ENCODE measurements at regions not wholly inside any gene's neighbourhood (a gene's known extent, or its start where the extent isn't known, plus 50 kb on each side); places are given as distances from the start of the nearest gene placed in this dataset.

DNA sequence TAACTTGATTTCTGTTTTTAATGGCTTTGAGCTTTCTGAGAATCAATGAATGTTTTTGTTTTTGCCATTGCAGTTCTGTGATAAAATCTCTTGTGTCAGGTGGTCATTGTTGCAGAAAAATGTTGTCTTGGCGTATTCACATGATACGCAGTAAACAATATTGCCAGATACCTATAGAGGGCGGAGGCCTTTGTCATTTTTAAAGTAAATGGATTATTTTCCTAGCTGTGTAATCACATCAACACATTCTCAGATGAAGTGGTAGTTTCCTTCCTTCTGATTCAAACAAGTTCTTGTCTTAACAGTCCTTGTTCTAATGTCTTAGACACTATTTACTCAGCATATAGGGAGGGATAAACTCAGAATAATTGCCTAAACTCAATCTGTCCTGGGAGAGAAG, 109.9 kb upstream of the DAB2 start:
- Histone ChIP-seq H3K4me1 (ENCODE audit: control insufficient read depth in 2 of 3, insufficient read depth in 2 of 3, low read depth in 1 of 3, low read length in 3 of 3) (no peaks in the 10 kb centered on the region), H3K27me3 (ENCODE audit: control insufficient read depth, insufficient read depth, low read length) (no peaks in the 10 kb centered on the region), H3K9me3 (ENCODE audit: control insufficient read depth in 2 of 3, insufficient read depth in 1 of 3, low read length in 3 of 3) (no peaks in the 10 kb centered on the region), H3K36me3 (ENCODE audit: control insufficient read depth in 2 of 3, insufficient read depth in 3 of 3, low read length in 3 of 3) (no peaks in the 10 kb centered on the region), H3K4me3 (ENCODE audit: low read length in 3 of 3) (no peak overlapping the region), H3K27ac (ENCODE audit: low read depth in 2 of 2, low read length in 2 of 2) (no peak overlapping the region), H3K9ac (ENCODE audit: low read length in 3 of 3) (no peak overlapping the region)
- intact Hi-C loops (cut with DNase I): no loop called here
- FAIRE-seq (no peak), DNase-seq (no peak)
- no peak for TF ChIP-seq CTCF (IDR thresholded peaks at IDR 0.05; ENCODE audit: borderline replicate concordance, extremely low read depth, insufficient read depth)

DNA sequence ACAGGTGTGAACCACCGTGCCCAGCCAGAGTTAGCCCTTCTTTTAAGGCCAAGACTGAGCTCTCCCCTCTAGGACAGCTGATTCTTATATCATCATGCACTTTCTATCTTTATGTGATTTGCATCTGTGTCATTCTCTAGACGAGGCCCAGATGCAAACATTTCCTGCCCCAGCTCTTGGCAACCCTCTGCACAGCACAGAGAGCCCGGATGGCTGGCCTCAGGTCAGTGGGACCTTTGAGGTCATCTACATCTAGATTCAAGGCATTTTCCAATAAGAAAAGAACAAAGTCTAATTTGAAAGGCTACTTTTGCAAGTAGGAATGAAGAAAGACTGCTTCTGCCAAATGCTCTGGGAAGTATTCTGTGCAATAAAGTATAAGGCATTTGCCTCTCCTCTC, 109.0 kb upstream of the DAB2 start:
- Histone ChIP-seq H3K4me3 (ENCODE audit: low read length in 3 of 3) (no peak overlapping the region), H3K9me3 (ENCODE audit: control insufficient read depth in 2 of 3, insufficient read depth in 1 of 3, low read length in 3 of 3) (no peaks in the 10 kb centered on the region), H3K36me3 (ENCODE audit: control insufficient read depth in 2 of 3, insufficient read depth in 3 of 3, low read length in 3 of 3) (no peaks in the 10 kb centered on the region), H3K9ac (ENCODE audit: low read length in 3 of 3) (no peak overlapping the region), H3K27ac (ENCODE audit: low read depth in 2 of 2, low read length in 2 of 2) (no peak overlapping the region), H3K4me1 (ENCODE audit: control insufficient read depth in 2 of 3, insufficient read depth in 2 of 3, low read depth in 1 of 3, low read length in 3 of 3) (no peaks in the 10 kb centered on the region), H3K27me3 (ENCODE audit: control insufficient read depth, insufficient read depth, low read length) (no peaks in the 10 kb centered on the region)
- no peak for TF ChIP-seq CTCF (IDR thresholded peaks at IDR 0.05; ENCODE audit: borderline replicate concordance, extremely low read depth, insufficient read depth)
- intact Hi-C loops (cut with DNase I): no loop called here
- FAIRE-seq (no peak), DNase-seq (peak in 1 of 5 donors; percentile 35)

DNA sequence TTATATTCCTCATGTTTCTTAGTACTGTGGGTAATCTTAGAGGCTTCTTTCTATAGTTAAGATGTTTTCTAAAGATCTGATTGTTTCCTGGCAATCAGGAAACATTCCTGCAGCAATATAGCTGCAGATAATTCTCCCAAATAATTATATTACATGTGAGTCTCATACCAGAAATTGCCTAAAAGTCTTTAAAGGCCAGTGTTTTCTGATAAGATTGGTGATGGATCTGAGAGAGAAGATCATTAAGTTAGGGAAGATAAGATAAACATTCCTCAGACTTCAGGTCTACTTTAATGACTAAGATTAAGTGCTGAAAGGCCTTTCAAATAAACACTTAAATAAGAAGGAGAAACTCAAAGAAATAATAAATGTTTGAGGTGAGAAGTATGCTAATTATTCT, 107.7 kb upstream of the DAB2 start:
- H3K4me3 ChIP-seq (ENCODE audit: low read length in 3 of 3): no peak overlapping the region
- FAIRE-seq (no peak), DNase-seq (no peak)
- H3K9ac ChIP-seq (ENCODE audit: low read length in 3 of 3): no peak overlapping the region
- no peaks in the 10 kb centered on the region for H3K4me1 ChIP-seq (ENCODE audit: control insufficient read depth in 2 of 3, insufficient read depth in 2 of 3, low read depth in 1 of 3, low read length in 3 of 3)
- no peaks in the 10 kb centered on the region for H3K27me3 ChIP-seq (ENCODE audit: control insufficient read depth, insufficient read depth, low read length)
- intact Hi-C loops (cut with DNase I): no loop called here
- TF ChIP-seq CTCF (IDR thresholded peaks at IDR 0.05; ENCODE audit: borderline replicate concordance, extremely low read depth, insufficient read depth): no peak
- no peaks in the 10 kb centered on the region for H3K36me3 ChIP-seq (ENCODE audit: control insufficient read depth in 2 of 3, insufficient read depth in 3 of 3, low read length in 3 of 3)
- H3K9me3 ChIP-seq (ENCODE audit: control insufficient read depth in 2 of 3, insufficient read depth in 1 of 3, low read length in 3 of 3): no peaks in the 10 kb centered on the region
- H3K27ac ChIP-seq (ENCODE audit: low read depth in 2 of 2, low read length in 2 of 2): no peak overlapping the region

DNA sequence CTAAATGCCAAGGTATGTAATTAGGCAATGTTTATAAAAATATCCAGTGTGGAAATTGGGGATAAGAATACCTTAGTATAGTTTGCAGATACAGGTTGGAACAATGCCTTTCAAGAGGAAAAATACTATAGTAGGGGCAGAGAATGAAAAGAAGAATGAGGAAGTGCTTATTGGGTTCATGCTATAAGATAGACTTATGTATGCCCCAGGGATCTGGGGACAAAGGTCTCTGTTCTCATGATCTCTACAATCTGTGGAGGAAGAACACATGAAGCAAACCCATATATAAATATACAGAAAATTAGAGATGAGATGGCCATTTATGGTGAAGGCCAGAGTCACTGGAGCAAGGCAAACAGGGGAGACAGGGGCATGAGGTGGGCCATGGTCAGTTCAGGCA, 106.5 kb upstream of the DAB2 start:
- no peak for DNase-seq
- Histone ChIP-seq H3K36me3 (ENCODE audit: control insufficient read depth in 2 of 3, insufficient read depth in 3 of 3, low read length in 3 of 3) (no peaks in the 10 kb centered on the region), H3K9me3 (ENCODE audit: control insufficient read depth in 2 of 3, insufficient read depth in 1 of 3, low read length in 3 of 3) (no peaks in the 10 kb centered on the region), H3K9ac (ENCODE audit: low read length in 3 of 3) (no peak overlapping the region), H3K4me1 (ENCODE audit: control insufficient read depth in 2 of 3, insufficient read depth in 2 of 3, low read depth in 1 of 3, low read length in 3 of 3) (no peaks in the 10 kb centered on the region), H3K27ac (ENCODE audit: low read depth in 2 of 2, low read length in 2 of 2) (no peak overlapping the region), H3K27me3 (ENCODE audit: control insufficient read depth, insufficient read depth, low read length) (no peaks in the 10 kb centered on the region), H3K4me3 (ENCODE audit: low read length in 3 of 3) (no peak overlapping the region)
- no peak for TF ChIP-seq CTCF (IDR thresholded peaks at IDR 0.05; ENCODE audit: borderline replicate concordance, extremely low read depth, insufficient read depth)
- intact Hi-C loops (cut with DNase I): no loop called here
- FAIRE-seq: no peak
